Stimulated activated CD8-positive, alpha-beta memory T cell treated with anti-CD3 and anti-CD28 coated beads, Interleukin-4, amount 100 ng/mL, for 24 hours (primary cell): ENCODE measurements at regions not wholly inside any gene's neighbourhood (a gene's known extent, or its start where the extent isn't known, plus 50 kb on each side); places are given as distances from the start of the nearest gene placed in this dataset.
"Not testable (repeated sequence)": the region's sequence is repeated elsewhere in the genome, so short reads cannot be mapped to it uniquely, and the experiment has no call there.

Experiments used
- DNase-seq: peaks from one replicate; pipeline ENCODE4 v3.0.0-alpha.2; 2020; ENCODE audit warnings: low read depth

DNA sequence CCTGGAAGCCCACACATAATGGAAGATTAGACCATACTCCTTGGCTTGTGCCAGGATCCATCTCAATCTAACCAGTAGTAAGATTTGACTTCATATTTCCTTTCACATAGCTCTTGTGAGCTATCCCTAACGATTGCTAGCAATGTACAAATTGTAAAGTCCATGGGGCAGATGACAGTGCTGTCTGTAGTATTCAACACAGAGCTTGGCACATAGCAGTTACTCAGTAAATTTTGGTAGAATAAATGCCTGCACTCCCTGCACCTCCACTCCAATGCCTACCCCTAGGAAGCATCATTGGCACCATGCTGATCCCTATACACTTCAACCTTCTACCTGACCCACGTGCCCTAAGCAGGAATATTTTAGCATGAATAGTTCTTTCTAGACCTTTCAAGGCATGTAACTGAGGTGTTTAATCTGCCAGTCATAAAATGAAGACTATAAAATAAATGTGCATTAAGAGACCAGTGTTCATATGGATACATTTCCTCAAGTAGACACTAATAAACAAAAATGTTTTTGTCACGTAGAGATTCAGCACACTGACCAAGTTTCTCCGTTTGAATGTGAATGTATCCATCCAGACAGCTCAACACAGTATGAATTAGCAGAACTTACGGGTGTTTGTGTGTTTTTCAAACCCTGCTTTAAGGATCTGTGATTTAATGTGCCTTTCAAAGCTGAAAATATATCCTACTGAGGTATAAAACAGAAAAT is 98.8 kb downstream of the BMP4 start:
- no peak for DNase-seq

- DNase-seq, result no peak
These were observed 101.1 kb downstream of the BMP4 start for GRCh38 chr14:53855574-53855973.

DNA sequence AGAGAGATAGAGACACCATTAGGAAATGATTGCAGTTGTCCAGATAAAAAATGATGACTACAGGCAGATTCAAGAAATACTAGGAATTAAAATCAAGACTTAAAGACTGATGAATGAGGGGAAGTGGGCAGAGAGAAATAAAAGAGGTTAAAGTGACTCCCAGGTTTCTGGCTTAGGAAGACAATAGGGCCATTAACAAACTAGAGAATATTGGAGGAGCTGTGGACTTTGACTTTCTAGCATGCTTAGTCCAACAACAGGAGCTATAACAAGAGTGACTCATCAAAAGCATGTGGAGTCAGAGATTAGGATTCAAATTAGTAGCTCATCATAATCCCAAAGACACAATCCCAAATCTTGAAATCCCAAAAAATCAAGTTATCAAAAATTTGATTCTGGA is 101.5 kb downstream of the BMP4 start:
- no peak for DNase-seq

DNA sequence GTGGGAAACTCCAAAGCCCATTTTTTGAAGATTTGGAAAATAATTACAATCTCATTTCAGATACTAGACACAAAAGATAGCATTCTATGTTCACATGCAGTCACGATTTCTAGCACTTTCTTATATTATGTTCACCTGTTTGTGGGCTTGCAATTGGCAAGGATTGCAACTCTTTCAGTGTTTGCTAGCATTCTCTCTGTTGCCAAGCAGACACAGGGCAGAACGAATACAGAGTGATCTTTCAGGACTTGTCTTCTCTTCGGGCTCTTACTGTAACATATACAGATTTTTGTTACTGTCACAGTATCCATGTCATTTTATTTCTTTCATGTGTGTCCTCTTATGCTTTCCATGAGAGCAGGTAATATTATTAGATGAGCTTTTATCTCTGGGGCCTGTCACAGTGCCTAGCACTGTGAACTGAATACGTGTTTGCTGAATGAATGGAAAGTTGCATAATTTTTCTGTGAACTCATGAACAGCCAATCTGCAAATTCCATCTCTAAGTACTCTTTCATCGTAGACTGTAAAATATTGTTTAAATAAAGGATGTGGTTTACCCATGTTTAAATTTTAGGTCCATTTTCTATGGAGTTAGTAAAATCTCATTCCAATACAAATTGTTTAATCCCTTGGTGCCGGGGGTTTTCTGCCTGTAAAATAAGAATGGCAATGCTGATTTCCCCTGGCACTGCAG is 105.1 kb downstream of the BMP4 start:
- no peak for DNase-seq

GRCh38 chr14:53850714-53851296 is 105.8 kb downstream of the BMP4 start:
- DNase-seq, result no peak

DNA sequence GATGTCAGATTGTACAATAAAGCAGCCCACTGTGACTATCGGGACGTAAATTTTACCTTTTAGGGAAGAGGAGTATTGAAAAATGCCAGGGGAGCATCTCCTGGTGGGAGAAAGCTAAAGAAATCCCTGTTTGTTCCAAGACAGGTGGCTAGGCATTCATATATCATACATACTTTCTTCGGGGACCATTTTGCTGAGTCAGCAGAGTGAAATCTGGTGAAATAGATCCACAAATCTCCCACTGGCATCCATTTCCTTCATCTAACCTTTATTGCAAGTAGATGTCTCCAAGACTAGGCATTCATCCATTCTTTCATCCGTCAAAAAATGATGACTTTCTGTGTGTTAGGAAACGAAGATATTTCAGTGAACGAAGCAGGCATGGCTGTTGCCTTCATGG is 107.1 kb downstream of the BMP4 start:
- no peak for DNase-seq

- no peak for DNase-seq
These were observed 107.8 kb downstream of the BMP4 start for GRCh38 chr14:53848854-53849253.

DNA sequence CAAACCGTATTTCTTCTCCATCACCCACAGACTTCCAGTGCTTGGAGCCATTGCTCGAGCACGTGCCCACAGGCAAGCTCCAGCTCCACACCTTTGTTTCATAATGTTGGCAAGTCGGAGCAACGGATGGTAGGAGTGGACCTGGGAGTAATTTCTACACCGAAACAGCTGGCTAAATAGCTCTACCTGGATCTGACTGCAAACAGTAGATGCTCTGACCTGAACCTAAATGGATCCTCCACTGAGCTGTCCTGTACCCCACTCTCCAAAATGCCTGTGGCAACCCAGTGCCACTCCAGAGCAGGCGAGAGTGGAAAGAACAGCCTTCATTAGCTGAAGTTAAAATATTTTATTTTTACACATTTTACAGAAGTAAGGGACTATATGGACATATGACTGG is 108.7 kb downstream of the BMP4 start:
- no peak for DNase-seq

DNA sequence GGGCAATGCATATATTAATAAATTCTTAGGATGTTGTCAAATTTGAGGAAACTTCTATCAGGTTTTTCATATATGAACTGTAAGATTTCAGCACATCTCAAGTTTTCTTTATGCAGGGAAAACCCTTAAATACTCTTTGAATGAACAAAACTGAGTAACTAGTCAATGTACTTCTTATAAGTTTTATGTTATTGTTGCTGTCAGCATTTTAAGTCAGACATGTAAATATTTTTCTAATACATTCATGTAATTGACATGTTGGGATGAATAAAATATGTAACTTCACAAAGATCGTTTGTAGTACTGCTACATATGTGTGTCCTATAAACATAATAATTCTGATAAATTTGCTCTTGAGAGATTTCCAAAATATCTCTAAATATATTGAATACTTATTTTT is 109.6 kb downstream of the BMP4 start:
- no peak for DNase-seq

DNA sequence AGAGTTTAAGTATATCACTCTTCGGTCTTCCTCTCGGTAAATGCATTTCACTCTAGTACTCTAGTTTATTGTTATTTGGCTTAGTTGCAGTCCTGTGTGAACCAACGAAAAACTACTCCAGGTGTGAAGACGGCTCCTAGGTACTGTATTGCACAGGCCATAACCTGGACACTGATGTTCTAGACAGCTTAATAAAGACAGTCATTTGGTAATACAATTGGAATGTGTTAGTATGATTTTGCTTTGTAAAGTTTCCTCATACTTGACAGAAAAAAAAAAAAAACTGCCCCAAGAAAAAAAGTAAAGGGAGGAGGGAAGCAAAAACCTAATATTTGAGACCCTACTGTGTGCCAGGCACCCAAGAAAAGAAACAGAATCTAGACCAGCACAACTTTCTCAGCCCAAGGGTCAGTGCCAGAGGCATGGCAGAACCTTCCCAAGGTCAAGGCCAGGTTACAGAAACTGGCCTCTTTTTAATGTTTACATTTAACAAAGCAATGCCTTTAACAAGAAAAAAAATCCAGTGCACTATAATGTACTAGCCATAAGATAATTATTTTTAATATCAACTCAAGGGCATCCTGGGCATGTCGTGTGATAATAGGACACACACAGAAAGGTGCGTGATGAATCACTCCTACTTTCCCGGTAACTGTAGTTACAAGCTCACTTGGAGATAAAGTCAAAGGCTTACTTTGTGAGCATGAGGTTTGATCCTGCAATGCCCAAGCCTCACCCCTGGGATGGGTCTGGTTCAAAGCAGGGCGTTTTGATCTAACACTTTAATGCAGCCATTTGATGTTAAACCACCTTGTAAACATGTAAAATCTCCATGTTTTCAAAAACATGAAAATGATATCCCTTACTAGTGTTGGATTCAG is 110.6 kb downstream of the BMP4 start:
- DNase-seq, result no peak

GRCh38 chr14:53842938-53843337 is 113.7 kb downstream of the BMP4 start:
- no peak for DNase-seq

- no peak for DNase-seq
These were observed 115.2 kb downstream of the BMP4 start for GRCh38 chr14:53841109-53842099.

DNA sequence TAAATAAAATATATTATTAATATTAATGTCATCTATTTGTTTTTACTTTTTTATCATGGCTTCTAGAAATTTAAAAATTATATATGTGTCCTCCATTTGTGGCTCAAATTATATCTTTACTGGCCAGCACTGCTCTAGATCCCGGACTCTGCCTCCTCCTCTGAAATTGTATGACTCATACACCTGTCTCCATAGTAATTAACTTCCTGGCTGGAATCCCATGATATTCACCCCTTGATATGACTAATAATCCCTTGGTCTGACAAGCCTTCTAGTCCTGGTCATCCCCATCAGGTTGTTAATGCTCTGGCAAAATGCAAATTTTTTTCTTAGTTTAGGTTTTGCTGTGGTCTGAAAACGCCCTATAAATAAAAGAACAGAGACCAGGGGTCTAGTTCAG is 116.2 kb downstream of the BMP4 start:
- DNase-seq, result no peak

DNA sequence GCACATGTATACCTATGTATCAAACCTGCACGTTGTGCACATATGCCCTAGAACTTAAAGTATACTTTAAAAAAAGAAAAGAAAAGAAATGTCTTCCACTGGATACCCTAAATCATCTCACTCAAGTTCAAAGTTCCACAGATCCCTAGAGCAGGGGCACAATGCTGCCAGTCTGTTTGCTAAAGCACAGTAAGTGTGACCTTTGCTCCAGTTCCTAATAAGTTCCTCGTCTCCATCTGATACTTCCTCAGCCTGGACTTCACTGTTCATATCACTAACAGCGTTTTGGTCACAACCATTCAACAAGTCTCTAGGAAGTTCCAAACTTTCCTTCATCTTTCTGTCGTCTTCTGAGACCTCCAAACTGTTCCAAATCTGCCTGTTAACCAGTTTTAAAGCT is 118.3 kb downstream of the BMP4 start:
- no peak for DNase-seq

- DNase-seq, result not testable (repeated sequence)
These were observed 119.0 kb downstream of the BMP4 start for GRCh38 chr14:53837656-53838055.

DNA sequence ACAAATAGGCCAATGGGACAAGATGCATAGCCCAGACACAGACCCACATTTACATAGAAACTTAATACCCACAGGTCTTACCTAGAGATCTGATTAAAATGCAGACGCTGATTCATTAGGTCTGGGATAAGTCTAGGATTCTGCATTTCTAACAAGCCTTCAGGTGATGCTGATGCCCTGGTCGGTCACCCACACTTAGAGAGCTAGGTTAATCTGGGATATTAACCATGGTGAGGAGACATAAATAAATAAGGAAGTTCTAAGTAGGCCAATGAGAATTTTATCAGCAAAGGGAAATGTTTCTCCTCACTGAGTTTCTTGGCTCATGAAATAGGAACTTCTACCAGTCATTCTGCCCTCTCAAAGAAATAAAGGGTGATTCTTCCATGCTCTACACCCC is 120.1 kb downstream of the BMP4 start:
- DNase-seq, result no peak

DNA sequence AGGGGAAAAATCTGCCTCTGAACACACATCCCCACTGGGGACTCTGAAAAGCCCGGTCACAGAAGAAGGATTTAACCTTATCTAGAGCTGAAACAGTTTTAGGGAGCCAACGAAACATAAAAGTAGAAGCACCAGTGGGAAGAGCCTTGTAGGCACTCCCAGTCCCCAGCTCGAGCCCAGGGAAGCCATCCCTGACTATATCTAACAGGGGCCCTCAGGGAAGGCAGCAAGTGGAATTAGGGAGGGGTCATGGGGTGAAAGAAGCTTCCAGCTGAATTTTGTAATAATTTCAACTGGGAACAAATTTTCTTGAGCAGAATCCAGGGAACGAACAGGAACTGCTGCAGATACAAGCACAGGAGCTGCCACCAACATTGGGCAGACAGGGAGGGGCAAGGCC is 127.8 kb downstream of the BMP4 start:
- no peak for DNase-seq

DNA sequence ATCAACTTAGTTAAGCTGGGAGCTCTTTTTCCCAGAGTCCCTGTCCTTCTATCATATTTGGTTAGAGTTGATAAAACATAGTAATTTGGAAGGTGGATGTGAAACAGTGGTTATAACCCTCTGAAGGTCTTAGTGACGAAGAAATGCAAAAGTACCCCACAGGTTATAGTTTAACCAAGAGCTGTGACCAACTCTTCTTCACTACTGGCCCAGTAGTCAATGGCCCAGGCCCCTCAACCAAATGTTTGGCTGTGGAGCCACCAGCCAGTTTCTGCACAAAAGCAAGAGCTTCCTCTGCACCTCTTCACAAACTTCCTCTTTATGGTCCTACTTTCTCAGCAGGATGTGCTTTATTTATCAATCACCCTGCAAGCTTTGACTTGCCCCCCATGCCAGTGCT is 132.6 kb downstream of the BMP4 start:
- no peak for DNase-seq

- no peak for DNase-seq
These were observed 142.2 kb downstream of the BMP4 start for GRCh38 chr14:53814392-53814791.

GRCh38 chr14:53810221-53810620 is 146.4 kb downstream of the BMP4 start:
- DNase-seq, result no peak

DNA sequence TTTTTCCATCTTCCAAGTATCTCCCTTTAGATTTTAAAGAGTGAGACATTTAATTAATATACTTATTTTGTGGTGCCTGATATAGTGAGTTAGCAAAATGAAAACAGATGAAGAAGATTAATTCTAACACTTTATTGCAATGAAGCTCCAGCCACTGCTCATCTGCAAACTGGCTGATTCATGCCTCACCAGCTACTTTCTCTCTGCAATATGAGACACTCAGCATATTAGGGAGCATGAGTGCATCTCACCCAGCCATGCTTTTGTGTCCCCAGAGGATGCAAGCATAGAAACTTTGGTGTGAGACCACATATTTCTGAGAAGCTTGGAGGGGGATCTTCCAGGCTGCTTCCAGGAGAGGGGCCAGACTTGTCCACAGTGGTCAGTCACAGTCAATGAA is 148.6 kb downstream of the BMP4 start:
- DNase-seq, result no peak
